Colon (tissue), 2 donors: ENCODE measurements at regions not wholly inside any gene's neighbourhood (a gene's known extent, or its start where the extent isn't known, plus 50 kb on each side); places are given as distances from the start of the nearest gene placed in this dataset.

ENCODE experiments used
- FAIRE-seq: peaks from 2 replicates; lab custom pipeline; 2012; peaks lifted over from hg19 to GRCh38; lab: Jason Lieb, UNC
- donor health status: control.
- donor health status: control.

- FAIRE-seq: no peak
These were observed 496.5 kb upstream of the B3GAT1 start for GRCh38 chr11:134908583-134908982.

GRCh38 chr11:134907636-134908035 lies 495.6 kb upstream of the B3GAT1 start:
- no peak for FAIRE-seq

GRCh38 chr11:134906356-134906955 lies 494.4 kb upstream of the B3GAT1 start:
- no peak for FAIRE-seq

- no peak for FAIRE-seq
These were observed 493.9 kb upstream of the B3GAT1 start for GRCh38 chr11:134905928-134906327.

- FAIRE-seq: no peak
These were observed 493.5 kb upstream of the B3GAT1 start for GRCh38 chr11:134905517-134905916.

- FAIRE-seq: no peak
These were observed 492.2 kb upstream of the B3GAT1 start for GRCh38 chr11:134904103-134904790.

GRCh38 chr11:134901955-134902918 lies 490.2 kb upstream of the B3GAT1 start:
- no peak for FAIRE-seq

GRCh38 chr11:134901542-134901941 lies 489.5 kb upstream of the B3GAT1 start:
- no peak for FAIRE-seq

- FAIRE-seq: no peak
These were observed 482.0 kb upstream of the B3GAT1 start for GRCh38 chr11:134893810-134894685.

GRCh38 chr11:134890446-134890845 lies 478.4 kb upstream of the B3GAT1 start:
- FAIRE-seq: no peak

- FAIRE-seq: no peak
These were observed 477.8 kb upstream of the B3GAT1 start for GRCh38 chr11:134889832-134890231.

- no peak for FAIRE-seq
These were observed 476.8 kb upstream of the B3GAT1 start for GRCh38 chr11:134888821-134889220.

GRCh38 chr11:134887896-134888295 lies 475.9 kb upstream of the B3GAT1 start:
- FAIRE-seq: no peak

- no peak for FAIRE-seq
These were observed 471.4 kb upstream of the B3GAT1 start for GRCh38 chr11:134883484-134883883.

- FAIRE-seq: no peak
These were observed 470.7 kb upstream of the B3GAT1 start for GRCh38 chr11:134882671-134883297.

GRCh38 chr11:134882141-134882540 lies 470.1 kb upstream of the B3GAT1 start:
- no peak for FAIRE-seq

GRCh38 chr11:134880788-134881187 lies 468.7 kb upstream of the B3GAT1 start:
- FAIRE-seq: no peak

- FAIRE-seq: no peak
These were observed 467.9 kb upstream of the B3GAT1 start for GRCh38 chr11:134879931-134880330.

GRCh38 chr11:134879341-134879740 lies 467.3 kb upstream of the B3GAT1 start:
- no peak for FAIRE-seq

GRCh38 chr11:134878785-134879184 lies 466.7 kb upstream of the B3GAT1 start:
- FAIRE-seq: no peak

GRCh38 chr11:134876226-134876625 lies 464.2 kb upstream of the B3GAT1 start:
- no peak for FAIRE-seq
